K562 (cell line): ENCODE measurements at regions not wholly inside any gene's neighbourhood (a gene's known extent, or its start where the extent isn't known, plus 50 kb on each side); places are given as distances from the start of the nearest gene placed in this dataset.

ENCODE experiments used
- CTCF ChIP-seq, 3 experiments: IDR thresholded peaks in 2 of 3; conservative IDR thresholded peaks in 1 of 3; 2 replicates each; pipeline ENCODE4 v1.5.1; 2011 to 2012; ENCODE audit warnings: low read length in 3 of 3, mild to moderate bottlenecking in 3 of 3, control low read depth in 2 of 3, improper control_type of control experiment in 1 of 3, inconsistent platforms in 1 of 3, low read depth in 1 of 3, mixed read lengths in 1 of 3, moderate library complexity in 1 of 3; ENCODE audit not compliant: insufficient read depth in 2 of 3
- JUND ChIP-seq, 2 experiments: IDR thresholded peaks; 2 replicates in 1 of 2; 3 replicates in 1 of 2; pipeline ENCODE4 v1.6.1; 2011; ENCODE audit warnings: borderline replicate concordance in 2 of 2, low read depth in 2 of 2, low read length in 2 of 2, improper control_type of control experiment in 1 of 2, missing biosample characterization in 1 of 2, missing genetic modification characterization in 1 of 2, missing genetic modification reagents in 1 of 2
- POLR2A ChIP-seq: fragments of 450-650 bp; conservative IDR thresholded peaks from 2 replicates; pipeline ENCODE4 v1.6.1; 2016
- ZBTB40 ChIP-seq, 2 experiments: fragments of 450-650 bp in 1 of 2; sonication (generic) in 1 of 2; formaldehyde crosslinking in 1 of 2; IDR thresholded peaks; 2 replicates each; pipeline versions ENCODE4 v1.7.1 to v1.9.0; 2016 to 2022; ENCODE audit warnings: inconsistent platforms in 1 of 2, mild to moderate bottlenecking in 1 of 2, missing genetic modification reagents in 1 of 2
- TF ChIP-seq, protein P1 (sequence below): fragments of 250-450 bp; sonication (Bioruptor Pico); IDR thresholded peaks from 2 replicates; pipeline ENCODE4 v1.5.0; 2020; ENCODE audit warnings: mild to moderate bottlenecking, borderline replicate concordance

GRCh38 chr4:14403132-14403531 is 599.1 kb upstream of the CPEB2 start:
- TF ChIP-seq CTCF (IDR thresholded peaks at IDR 0.05 in 2 of 3, conservative IDR thresholded peaks at IDR 0.05 in 1 of 3; ENCODE audit: insufficient read depth in 2 of 3, low read depth in 1 of 3, low read length in 3 of 3), result no peak
- no peak for TF ChIP-seq POLR2A
- TF ChIP-seq JUND (IDR thresholded peaks at IDR 0.05; ENCODE audit: borderline replicate concordance, low read depth, low read length), result no peak
- TF ChIP-seq JUND (tag; IDR thresholded peaks at IDR 0.05; ENCODE audit: borderline replicate concordance, low read depth, low read length), result no peak
- no peak for TF ChIP-seq ZBTB40 (IDR thresholded peaks at IDR 0.05)
- TF ChIP-seq ZBTB40 (CRISPR knock-in tag; IDR thresholded peaks at IDR 0.05), result no peak
- TF ChIP-seq, protein P1, sequence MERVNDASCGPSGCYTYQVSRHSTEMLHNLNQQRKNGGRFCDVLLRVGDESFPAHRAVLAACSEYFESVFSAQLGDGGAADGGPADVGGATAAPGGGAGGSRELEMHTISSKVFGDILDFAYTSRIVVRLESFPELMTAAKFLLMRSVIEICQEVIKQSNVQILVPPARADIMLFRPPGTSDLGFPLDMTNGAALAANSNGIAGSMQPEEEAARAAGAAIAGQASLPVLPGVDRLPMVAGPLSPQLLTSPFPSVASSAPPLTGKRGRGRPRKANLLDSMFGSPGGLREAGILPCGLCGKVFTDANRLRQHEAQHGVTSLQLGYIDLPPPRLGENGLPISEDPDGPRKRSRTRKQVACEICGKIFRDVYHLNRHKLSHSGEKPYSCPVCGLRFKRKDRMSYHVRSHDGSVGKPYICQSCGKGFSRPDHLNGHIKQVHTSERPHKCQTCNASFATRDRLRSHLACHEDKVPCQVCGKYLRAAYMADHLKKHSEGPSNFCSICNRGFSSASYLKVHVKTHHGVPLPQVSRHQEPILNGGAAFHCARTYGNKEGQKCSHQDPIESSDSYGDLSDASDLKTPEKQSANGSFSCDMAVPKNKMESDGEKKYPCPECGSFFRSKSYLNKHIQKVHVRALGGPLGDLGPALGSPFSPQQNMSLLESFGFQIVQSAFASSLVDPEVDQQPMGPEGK (CRISPR knock-in tag), result no peak
